Limb (tissue), 2 donors: ENCODE measurements at regions not wholly inside any gene's neighbourhood (a gene's known extent, or its start where the extent isn't known, plus 50 kb on each side); places are given as distances from the start of the nearest gene placed in this dataset.
A peak's percentile ranks its signal among the peaks of the same experiment; 100 is the strongest.
"Not testable (repeated sequence)": the region's sequence is repeated elsewhere in the genome, so short reads cannot be mapped to it uniquely, and the experiment has no call there.

Source experiments
- DNase-seq, 2 donors: peaks; one replicate each; pipeline ENCODE4 v3.0.0-alpha.2; 2016; ENCODE audit errors: extremely low spot score in 2 of 2

DNA sequence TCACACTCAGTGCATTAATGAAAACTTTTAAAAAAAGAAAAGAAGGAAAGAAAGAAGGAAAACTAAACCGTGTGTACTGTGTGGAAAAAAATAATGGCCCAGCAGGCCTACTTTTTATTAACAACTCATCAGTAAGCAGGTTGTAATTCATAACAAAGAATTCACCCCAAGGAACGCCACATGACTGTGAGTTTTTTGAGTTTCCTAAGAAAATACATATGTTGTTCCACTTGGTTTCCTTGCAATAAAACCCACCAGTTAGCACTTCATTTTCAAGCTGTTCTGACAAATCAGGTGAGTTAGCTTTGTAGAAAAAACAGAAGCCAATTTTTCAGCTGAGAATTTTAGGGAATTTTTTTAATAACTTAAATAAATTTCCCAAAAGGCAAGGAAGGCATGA is 259.3 kb upstream of the TBX18 start:
- no peak for DNase-seq

DNA sequence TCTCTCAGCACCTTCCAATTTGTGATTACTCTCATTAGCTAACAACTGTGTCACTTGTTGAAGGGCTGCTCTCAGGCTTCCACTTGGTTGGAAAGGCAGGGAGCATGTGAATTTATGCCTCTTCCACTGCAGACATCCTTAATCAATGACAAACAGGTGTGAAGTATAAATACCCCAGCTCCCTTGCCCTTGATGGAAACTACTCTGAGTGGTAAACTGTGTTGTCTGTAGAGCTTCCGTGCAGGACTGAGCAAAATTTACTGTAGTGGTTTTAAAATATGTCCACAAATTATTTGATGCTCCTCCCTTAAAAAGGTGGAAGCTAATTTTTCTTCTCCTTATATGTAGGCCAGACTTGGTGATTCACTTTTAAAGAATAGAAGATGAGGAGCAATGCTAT is 253.0 kb upstream of the TBX18 start:
- no peak for DNase-seq

DNA sequence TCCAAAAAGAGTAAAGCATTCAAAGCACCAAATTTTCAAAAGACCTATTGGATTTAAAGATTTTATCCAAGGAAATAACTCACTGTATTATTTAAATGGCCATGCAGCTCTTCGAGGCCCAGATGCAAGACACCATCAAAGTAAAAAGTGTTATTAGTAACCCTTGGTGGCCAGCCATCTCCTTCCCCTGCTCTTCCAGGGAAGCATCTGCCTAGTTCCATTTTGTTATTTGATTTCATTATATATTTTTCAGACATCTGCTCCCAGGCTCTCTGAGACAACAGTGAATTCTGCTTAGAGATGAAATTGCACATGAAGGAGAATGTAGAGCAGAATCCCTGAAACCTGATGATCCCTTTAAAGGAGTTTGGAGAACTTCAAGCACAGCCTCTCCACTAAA is 252.3 kb upstream of the TBX18 start:
- no peak for DNase-seq

DNA sequence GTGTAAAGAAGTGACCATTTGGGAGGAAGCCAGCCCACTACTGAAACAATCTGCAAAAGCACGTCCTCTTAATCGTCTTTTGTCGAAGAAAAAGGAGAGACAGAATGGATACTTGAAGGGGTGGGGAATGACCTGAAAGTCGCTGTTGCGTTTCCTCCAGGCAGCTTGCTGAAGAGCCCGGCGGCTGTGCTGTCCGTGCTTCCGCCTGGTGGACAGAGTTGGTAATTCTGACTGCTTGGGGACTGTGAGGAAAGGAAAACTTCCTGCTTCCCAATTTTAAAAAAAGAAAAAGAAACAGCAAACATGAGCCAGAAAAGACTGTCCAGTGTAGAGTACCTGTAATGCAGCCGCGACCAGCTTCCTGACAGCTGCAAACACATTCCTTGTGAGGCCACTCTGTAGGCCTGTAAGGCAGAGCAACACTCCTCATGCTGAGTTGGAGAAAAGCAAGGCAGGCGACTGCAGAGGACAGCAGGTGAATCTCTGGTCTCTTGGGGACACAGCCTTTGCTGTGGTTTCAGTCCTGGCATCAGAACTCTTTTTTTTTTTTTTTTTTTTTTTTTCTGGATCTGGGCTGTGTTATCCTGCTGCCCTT is 251.1 kb upstream of the TBX18 start:
- DNase-seq, result peak; percentile 71 to 78

DNA sequence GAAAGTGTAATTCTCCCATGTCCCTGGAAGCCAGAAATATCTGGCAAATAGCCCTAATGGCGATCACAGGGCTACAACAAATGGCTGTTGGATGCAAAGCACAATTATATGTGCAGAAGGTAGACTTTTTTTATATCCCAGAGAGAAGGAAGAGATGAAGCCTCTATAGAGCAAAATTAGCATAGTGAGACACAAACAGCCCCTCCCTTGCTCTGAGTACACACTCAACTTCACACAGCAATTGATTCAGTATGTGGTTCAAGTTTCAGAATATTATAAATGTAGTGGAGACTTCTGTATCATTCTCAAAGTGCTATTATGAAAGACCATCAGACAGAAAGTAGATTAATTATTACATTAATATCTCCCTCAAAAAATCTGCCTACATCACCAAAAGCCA is 246.5 kb upstream of the TBX18 start:
- DNase-seq, result no peak

GRCh38 chr6:85008296-85009009 is 244.1 kb upstream of the TBX18 start:
- peak in 1 of 2 donors; percentile 35 for DNase-seq

DNA sequence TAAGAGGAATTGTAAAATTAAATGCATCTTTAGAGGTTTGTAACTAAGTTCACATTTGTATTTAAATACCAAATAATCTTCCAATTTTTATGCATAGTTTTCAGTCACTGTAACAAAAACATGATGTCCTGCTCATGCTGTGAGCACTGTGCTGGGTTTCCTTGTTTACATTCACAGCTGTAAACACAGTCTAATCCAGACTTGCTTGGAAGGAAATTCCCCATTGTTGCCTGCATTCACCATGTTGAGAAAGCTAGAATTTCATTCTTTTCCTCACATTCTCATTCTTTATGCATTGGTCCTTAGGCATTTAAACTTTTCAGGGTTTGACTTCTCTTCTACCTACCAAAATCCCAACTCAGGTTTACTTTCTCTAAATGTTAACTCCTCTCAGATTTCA is 242.0 kb upstream of the TBX18 start:
- no peak for DNase-seq

DNA sequence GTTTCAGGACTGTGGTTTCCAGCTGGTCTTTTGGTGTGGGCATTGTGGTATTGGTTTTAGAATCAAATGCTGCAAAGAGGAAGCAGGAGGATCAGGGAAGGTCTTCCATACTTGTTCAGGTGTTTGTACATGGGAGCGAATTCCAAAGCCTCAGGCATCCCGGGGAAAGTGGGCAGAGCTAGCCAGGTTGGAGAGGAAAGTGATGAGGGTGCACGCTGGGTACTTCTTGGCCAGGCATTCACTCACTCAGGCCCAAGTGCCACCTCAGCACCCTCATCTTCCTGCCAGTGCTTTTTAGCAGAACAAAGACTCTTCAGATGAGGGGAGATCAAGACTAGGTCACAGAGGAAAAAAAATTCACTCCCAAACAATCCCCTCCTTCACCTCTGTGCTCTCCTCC is 241.1 kb upstream of the TBX18 start:
- no peak for DNase-seq

DNA sequence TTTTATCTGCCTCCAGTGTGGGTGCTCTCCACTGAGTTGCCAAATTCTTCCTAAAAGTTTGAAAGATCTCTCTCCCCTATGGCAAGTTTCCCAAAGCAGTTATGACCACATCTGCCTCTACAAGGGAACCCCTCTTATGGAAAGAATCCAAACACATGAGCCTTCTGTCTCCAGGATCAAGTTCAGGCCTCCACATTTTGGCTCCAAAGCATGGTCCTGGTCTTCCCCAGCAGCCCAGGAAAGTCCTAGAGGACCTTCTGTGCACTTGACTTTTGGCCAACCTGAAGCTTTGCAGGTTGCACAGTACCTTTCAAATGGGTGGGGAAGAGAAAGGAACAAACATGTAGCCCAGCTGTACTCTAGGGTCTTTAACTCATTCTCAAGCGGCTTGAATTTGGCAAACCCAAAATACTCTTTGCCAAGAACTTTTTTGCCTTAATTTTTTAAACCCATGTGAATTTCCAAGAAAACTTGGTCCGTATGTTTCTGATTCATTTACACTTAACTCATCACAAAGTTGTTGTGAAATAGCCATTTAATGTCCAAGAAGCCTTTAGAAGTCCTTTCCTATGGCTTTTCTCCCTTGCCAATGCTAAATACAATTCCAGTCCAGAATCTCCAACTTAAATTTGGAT is 240.1 kb upstream of the TBX18 start:
- DNase-seq, result peak in 1 of 2 donors; percentile 64

- no peak for DNase-seq
These were observed 238.4 kb upstream of the TBX18 start for GRCh38 chr6:85002847-85003246.

DNA sequence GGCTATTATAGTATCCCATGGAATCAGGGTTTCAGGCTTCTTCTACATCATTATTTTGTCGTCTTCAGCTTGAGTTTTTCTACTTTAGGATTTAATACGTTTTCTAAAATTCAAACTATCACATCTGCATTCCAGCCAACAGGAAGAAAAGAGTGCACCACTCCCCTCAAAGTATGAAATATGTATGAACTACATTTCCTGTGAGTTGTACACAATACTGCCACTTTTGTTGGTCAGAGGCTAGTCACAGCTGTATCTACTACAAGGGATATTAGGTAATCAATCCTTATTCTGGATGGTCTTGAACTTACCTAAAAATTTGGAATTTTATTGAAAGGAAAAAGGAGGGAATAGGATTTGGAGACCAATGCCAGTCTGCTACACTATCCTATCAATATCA is 235.6 kb upstream of the TBX18 start:
- DNase-seq, result no peak

- no peak for DNase-seq
These were observed 233.8 kb upstream of the TBX18 start for GRCh38 chr6:84998223-84998622.

DNA sequence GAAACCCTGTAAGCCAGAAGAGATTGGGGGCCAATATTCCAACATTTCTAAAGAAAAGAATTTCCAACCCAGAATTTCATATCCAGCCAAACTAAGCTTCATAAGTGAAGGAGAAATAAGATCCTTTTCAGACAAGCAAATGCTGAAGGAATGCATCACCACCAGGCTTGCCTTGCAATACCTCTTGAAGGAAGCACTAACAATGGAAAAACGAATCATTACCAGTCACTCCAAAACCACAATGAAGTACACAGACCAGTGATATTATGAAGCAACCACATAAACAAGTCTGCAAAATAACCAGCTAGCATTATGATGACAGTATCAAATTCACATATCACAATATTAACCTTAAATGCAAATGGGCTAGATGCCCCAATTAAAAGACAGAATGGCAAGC is 224.4 kb upstream of the TBX18 start:
- not testable (repeated sequence) for DNase-seq

GRCh38 chr6:84985490-84985889 is 221.1 kb upstream of the TBX18 start:
- DNase-seq, result not testable (repeated sequence)

DNA sequence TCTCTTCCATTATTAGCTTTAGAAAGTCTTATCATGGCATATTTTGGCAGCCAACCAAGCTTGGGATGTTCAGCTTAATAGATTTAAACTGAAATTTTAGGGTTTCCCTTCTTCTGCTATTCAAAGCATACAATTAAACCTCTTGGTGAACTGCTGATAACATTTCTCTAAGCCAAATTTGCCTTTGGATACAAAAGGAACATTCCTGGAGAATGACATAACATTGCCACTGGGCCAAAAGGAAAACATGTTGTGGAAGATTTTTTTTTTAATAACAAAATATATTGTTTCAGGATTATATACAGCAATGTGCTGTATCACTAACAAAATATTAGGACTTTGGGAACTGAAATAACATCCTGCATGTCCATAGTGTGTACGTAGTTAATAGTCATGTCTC is 215.1 kb upstream of the TBX18 start:
- DNase-seq, result no peak

DNA sequence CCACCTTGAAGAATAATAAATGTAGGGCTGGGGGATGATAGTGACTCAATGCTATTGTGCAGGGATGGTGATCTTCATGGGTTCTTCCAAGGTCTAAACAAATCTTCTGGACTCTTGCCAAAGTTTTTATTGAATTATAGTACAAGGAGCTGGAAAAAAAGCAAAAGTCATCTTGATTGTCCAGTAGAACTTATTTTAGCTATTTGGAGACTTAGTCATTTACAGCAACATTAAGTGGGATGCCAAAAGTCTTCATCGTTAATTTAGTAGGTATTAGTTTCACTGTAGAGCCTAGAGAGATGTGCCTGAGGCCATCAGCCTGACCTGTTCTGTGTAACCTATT is 212.9 kb upstream of the TBX18 start:
- DNase-seq, result no peak

- no peak for DNase-seq
These were observed 212.3 kb upstream of the TBX18 start for GRCh38 chr6:84976526-84977362.

GRCh38 chr6:84975316-84975715 is 210.9 kb upstream of the TBX18 start:
- no peak for DNase-seq

DNA sequence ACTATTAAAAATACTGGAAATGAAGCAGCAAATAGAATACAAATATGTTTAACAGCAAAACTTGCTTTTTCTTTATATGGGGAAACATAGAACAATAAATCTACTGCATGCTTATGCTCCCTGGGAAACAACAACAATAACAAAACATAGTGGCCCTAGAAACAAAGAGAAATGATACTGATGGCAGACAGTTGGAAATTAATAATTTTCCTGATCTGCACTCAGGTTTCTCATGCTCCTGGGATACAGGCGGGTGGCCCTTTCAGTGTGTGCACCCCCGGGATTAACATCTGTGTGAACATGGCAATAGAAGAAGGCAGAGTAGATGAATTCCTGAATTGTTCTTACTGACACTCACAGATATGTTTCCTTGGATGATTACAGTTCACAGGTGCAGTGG is 209.2 kb upstream of the TBX18 start:
- peak in 1 of 2 donors; percentile 5 for DNase-seq

- DNase-seq, result no peak
These were observed 203.6 kb upstream of the TBX18 start for GRCh38 chr6:84967965-84968364.

- DNase-seq, result no peak
These were observed 203.0 kb upstream of the TBX18 start for GRCh38 chr6:84967389-84967788.

DNA sequence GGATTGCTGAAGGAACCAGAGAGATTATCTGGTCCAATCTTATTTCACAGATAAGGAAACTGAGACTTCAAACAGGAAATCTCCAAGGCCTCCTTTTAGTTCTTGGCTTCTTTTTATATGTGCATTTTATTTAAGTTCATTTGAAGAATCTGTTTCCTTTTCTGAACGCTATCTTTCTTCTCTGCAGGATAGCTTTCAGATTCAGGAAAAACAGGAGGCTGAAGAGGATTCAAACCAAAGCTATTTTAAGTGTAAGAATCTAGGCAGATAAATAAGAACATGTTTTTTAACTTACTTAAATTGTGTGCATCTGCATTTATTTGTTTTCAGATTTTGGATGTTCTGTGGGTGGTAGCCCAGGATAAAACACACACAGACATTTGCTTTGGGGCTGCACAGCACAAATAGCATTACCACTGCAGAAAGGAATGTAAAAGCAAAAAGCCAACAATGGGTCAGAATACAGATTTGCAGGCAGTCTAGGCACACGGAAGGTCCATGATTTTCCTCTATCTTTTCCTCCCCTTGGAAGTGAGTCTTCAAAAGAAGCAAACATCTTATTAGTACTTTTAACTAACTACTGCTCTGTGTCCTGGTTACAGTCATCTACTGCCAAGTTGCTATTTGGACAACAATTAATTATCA is 188.8 kb upstream of the TBX18 start:
- no peak for DNase-seq
